Endodermal cell (in vitro differentiated cells): ENCODE measurements at regions not wholly inside any gene's neighbourhood (a gene's known extent, or its start where the extent isn't known, plus 50 kb on each side); places are given as distances from the start of the nearest gene placed in this dataset.

Experiments
- DNase-seq: peaks from one replicate; pipeline ENCODE4 v3.0.0-alpha.2; 2017
- H3K27ac ChIP-seq: 2 replicates; pipeline ENCODE4 v1.5.1; 2013; ENCODE audit warnings: mild to moderate bottlenecking, low read depth, low read length, moderate library complexity
- H3K27me3 ChIP-seq: 2 replicates; pipeline ENCODE4 v1.6.1; 2013; ENCODE audit warnings: mild to moderate bottlenecking, low read length, moderate library complexity; ENCODE audit not compliant: insufficient read depth, control insufficient read depth, poor library complexity, severe bottlenecking
- H3K36me3 ChIP-seq: 2 replicates; pipeline ENCODE4 v1.7.0; 2013; ENCODE audit warnings: mild to moderate bottlenecking, low read length, moderate library complexity; ENCODE audit not compliant: control insufficient read depth, insufficient read depth
- H3K4me1 ChIP-seq: one replicate; pipeline ENCODE4 v1.7.0; 2013; ENCODE audit warnings: low read length; ENCODE audit not compliant: control insufficient read depth, insufficient read depth
- H3K4me3 ChIP-seq: 2 replicates; pipeline ENCODE4 v1.5.1; 2013; ENCODE audit warnings: mild to moderate bottlenecking, low read length, moderate library complexity
- H3K9ac ChIP-seq: 2 replicates; pipeline ENCODE4 v1.6.1; 2013; ENCODE audit warnings: mild to moderate bottlenecking, low read length, moderate library complexity; ENCODE audit not compliant: poor library complexity, severe bottlenecking; ENCODE audit errors: extremely low read depth
- H3K9me3 ChIP-seq: 2 replicates; pipeline ENCODE4 v1.6.1; 2013; ENCODE audit warnings: mild to moderate bottlenecking, low read length, moderate library complexity; ENCODE audit not compliant: control insufficient read depth
- H3K27ac Mint-ChIP-seq: 2 replicates; pipeline ENCODE4 v1.8.0; 2020; ENCODE audit warnings: mixed read lengths
- H3K27me3 Mint-ChIP-seq: 2 replicates; pipeline ENCODE4 v1.8.0; 2021; ENCODE audit warnings: mild to moderate bottlenecking, mixed read lengths; ENCODE audit not compliant: insufficient read depth
- H3K36me3 Mint-ChIP-seq: 2 replicates; pipeline ENCODE4 v1.8.0; 2020; ENCODE audit warnings: low read depth, mixed read lengths
- H3K4me1 Mint-ChIP-seq: 2 replicates; pipeline ENCODE4 v1.8.0; 2020; ENCODE audit warnings: mixed read lengths
- H3K4me3 Mint-ChIP-seq: 2 replicates; pipeline ENCODE4 v1.8.0; 2020; ENCODE audit warnings: mild to moderate bottlenecking, moderate library complexity, mixed read lengths
- H3K9me3 Mint-ChIP-seq: 2 replicates; pipeline ENCODE4 v1.8.0; 2020; ENCODE audit warnings: mild to moderate bottlenecking, mixed read lengths
- WGBS, 2 experiments: methylation state at CpG; one replicate each; pipeline versions ENCODE4 v1.1.5 to v1.1.7; 2013; ENCODE audit warnings: missing lambda C conversion rate in 2 of 2, mixed read lengths in 1 of 2; ENCODE audit not compliant: insufficient coverage in 1 of 2, insufficient read length in 1 of 2; 5-methylcytosine and 5-hydroxymethylcytosine counted together
- TF ChIP-seq, protein P1 (sequence below): fragments of 200-600 bp; sonication (generic); conservative IDR thresholded peaks from 2 replicates; pipeline ENCODE4 v1.5.0; 2021; ENCODE audit warnings: antibody characterized with exemption, mild to moderate bottlenecking

DNA sequence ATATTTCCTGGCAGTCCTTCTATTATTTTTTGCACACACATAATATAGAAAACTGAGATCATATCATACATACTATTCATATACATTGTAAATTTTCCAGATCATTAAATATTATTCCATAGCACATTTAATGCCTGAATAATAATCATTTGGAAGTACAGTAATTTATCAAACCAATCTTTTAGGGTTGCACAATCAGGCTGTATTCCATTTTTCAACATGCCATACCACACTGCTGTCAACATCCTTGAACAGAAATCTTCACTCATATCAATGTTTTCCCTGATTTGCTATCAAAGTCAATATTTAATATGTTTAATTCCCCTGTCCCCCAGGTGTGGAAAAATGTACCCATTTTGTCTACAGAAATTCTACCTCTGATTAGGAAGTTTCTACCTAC lies 122.7 kb upstream of the ADGRF1 start:
- Histone ChIP-seq H3K27ac (no peak overlapping the region), H3K9ac (no peak overlapping the region), H3K4me1 (no peaks in the 10 kb centered on the region), H3K9me3 (no peaks in the 10 kb centered on the region), H3K27me3 (no peaks in the 10 kb centered on the region), H3K4me3 (no peak overlapping the region), H3K36me3 (no peaks in the 10 kb centered on the region)
- H3K27me3 Mint-ChIP-seq: no peaks in the 10 kb centered on the region
- H3K4me1 Mint-ChIP-seq: peaks cover 17% of the 10 kb centered on the region
- H3K4me3 Mint-ChIP-seq: no peak overlapping the region
- H3K9me3 Mint-ChIP-seq: no peaks in the 10 kb centered on the region
- H3K27ac Mint-ChIP-seq: no peak overlapping the region
- no peaks in the 10 kb centered on the region for H3K36me3 Mint-ChIP-seq
- TF ChIP-seq, protein P1, sequence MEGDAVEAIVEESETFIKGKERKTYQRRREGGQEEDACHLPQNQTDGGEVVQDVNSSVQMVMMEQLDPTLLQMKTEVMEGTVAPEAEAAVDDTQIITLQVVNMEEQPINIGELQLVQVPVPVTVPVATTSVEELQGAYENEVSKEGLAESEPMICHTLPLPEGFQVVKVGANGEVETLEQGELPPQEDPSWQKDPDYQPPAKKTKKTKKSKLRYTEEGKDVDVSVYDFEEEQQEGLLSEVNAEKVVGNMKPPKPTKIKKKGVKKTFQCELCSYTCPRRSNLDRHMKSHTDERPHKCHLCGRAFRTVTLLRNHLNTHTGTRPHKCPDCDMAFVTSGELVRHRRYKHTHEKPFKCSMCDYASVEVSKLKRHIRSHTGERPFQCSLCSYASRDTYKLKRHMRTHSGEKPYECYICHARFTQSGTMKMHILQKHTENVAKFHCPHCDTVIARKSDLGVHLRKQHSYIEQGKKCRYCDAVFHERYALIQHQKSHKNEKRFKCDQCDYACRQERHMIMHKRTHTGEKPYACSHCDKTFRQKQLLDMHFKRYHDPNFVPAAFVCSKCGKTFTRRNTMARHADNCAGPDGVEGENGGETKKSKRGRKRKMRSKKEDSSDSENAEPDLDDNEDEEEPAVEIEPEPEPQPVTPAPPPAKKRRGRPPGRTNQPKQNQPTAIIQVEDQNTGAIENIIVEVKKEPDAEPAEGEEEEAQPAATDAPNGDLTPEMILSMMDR: no peak
- DNase-seq: no peak

DNA sequence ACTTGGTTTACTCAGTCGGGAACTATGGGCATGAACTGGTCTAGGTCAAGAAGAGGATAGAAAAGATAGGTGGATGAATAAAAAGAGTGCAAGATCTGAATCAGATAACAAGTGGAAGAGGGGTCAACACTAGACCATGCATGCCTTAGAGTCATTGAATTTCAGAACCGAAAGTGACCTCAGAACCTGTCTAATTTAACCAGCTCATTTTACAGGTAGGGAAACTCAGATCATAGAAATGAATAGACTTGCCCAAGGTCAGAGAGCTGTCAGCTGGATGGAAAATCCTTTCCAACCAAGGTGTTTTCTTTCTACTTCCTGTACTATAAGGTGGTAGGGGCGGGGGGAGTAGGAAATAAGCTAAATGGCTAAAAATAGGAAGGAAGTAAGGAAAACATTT lies 121.4 kb upstream of the ADGRF1 start:
- Mint-ChIP-seq H3K36me3 (no peaks in the 10 kb centered on the region), H3K27me3 (no peaks in the 10 kb centered on the region)
- H3K36me3 ChIP-seq: no peaks in the 10 kb centered on the region

DNA sequence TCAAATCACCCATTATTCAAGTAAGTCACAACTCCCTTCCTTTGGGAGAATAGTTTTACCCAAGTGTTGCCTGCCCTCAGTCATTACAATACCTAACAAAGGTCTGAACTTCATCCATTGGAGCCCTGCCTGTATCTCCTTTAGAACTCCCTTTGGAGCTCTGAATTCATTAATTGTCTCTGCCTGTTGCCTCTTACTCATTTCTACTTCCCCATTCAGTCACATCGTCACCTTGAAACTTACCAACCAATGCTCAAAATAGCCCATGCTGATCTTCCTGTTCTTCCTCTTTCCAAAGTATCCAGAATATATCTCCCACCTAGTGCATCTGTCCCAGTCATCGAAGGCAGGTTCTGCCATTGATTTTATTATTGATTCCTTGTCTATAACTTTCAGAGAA lies 120.7 kb upstream of the ADGRF1 start:
- no peaks in the 10 kb centered on the region for H3K36me3 ChIP-seq
- no peaks in the 10 kb centered on the region for H3K9me3 ChIP-seq
- no peak overlapping the region for H3K27ac Mint-ChIP-seq
- no peaks in the 10 kb centered on the region for H3K36me3 Mint-ChIP-seq
- H3K27me3 Mint-ChIP-seq: no peaks in the 10 kb centered on the region
- WGBS, 2 experiments: 96 to 100% methylated on average over 1 to 2 of the region's 2 CpGs
- H3K9me3 Mint-ChIP-seq: no peaks in the 10 kb centered on the region
- no peaks in the 10 kb centered on the region for H3K27me3 ChIP-seq
- H3K4me1 Mint-ChIP-seq: peaks cover 15% of the 10 kb centered on the region
- H3K27ac ChIP-seq: no peak overlapping the region
- no peak for DNase-seq
- no peaks in the 10 kb centered on the region for H3K4me1 ChIP-seq
- TF ChIP-seq, protein P1: no peak
- H3K4me3 ChIP-seq: no peak overlapping the region
- H3K4me3 Mint-ChIP-seq: no peak overlapping the region
- H3K9ac ChIP-seq: no peak overlapping the region

More for the DNA sequence above, 121.4 kb upstream of the ADGRF1 start:
- no peaks in the 10 kb centered on the region for H3K9me3 ChIP-seq
- 96 to 100% methylated on average over 1 to 3 of the region's 3 CpGs for WGBS, 2 experiments
- H3K9ac ChIP-seq: no peak overlapping the region
- H3K4me3 ChIP-seq: no peak overlapping the region
- H3K27ac Mint-ChIP-seq: no peak overlapping the region
- H3K27me3 ChIP-seq: no peaks in the 10 kb centered on the region
- H3K4me1 ChIP-seq: no peaks in the 10 kb centered on the region
- H3K4me3 Mint-ChIP-seq: no peak overlapping the region
- no peak for DNase-seq
- peaks cover 21% of the 10 kb centered on the region for H3K4me1 Mint-ChIP-seq
- H3K9me3 Mint-ChIP-seq: no peaks in the 10 kb centered on the region
- TF ChIP-seq, protein P1: no peak
- H3K27ac ChIP-seq: no peak overlapping the region
